ENCODE measurements at regions not wholly inside any gene's neighbourhood (a gene's known extent, or its start where the extent isn't known, plus 50 kb on each side); places are given as distances from the start of the nearest gene placed in this dataset.

- H4K91ac ChIP-seq (ENCODE audit: insufficient read length, low read depth, low read length) = no peak overlapping the region
- peak; percentile 25; the same call in 1 of the 3 replicates for TF ChIP-seq CTCF (conservative IDR thresholded peaks at IDR 0.05)
- DNase-seq = no peak
- H2BK20ac ChIP-seq (ENCODE audit: low read depth, low read length, poor library complexity, severe bottlenecking) = no peak overlapping the region
- H3K27me3 ChIP-seq (ENCODE audit: insufficient read depth, low read length) = no peaks in the 10 kb centered on the region
- no peak overlapping the region for H4K8ac ChIP-seq (replicated peaks; ENCODE audit: insufficient read length, low read depth, low read length)
- H3K4me2 ChIP-seq (ENCODE audit: insufficient read depth, insufficient read length, low read length) = no peak overlapping the region
- H3K56ac ChIP-seq (ENCODE audit: insufficient read length, low read depth, low read length) = no peak overlapping the region
- H3K23ac ChIP-seq (ENCODE audit: insufficient read length, low read depth, low read length) = no peak overlapping the region
- H3K27ac Mint-ChIP-seq = no peak overlapping the region
- no peak overlapping the region for H3K18ac ChIP-seq (ENCODE audit: insufficient read length, low read depth, low read length)
- no peak overlapping the region for H4K5ac ChIP-seq (ENCODE audit: insufficient read length, low read depth, low read length)
- H2BK12ac ChIP-seq (ENCODE audit: insufficient read length, low read depth, low read length) = no peak overlapping the region
- H3K4me3 Mint-ChIP-seq = no peak overlapping the region
- no peak overlapping the region for H3K14ac ChIP-seq (ENCODE audit: insufficient read depth, low read length)
- no peak overlapping the region for H3K9ac ChIP-seq (ENCODE audit: extremely low read depth, insufficient read length, low read length)
- no peak overlapping the region for H2AFZ ChIP-seq (ENCODE audit: low read length)
- H3K4ac ChIP-seq (ENCODE audit: low read depth, low read length) = no peak overlapping the region
- H3T11ph ChIP-seq (ENCODE audit: low read length) = no peak overlapping the region
- no peaks in the 10 kb centered on the region; a peak in 2 of 7 replicates for H3K36me3 Mint-ChIP-seq (ENCODE audit: insufficient read depth in 1 of 3, low read depth in 3 of 3)
- H3K79me2 ChIP-seq (ENCODE audit: insufficient read depth, low read length) = no peaks in the 10 kb centered on the region
- H4K20me1 ChIP-seq (ENCODE audit: control insufficient read depth, insufficient read depth, insufficient read length) = peaks cover 2% of the 10 kb centered on the region
- H2BK120ac ChIP-seq (ENCODE audit: low read depth, low read length, poor library complexity, severe bottlenecking) = no peak overlapping the region
- H3K4me1 ChIP-seq (ENCODE audit: insufficient read depth, low read length) = peaks cover under 1% of the 10 kb centered on the region; the same call in 1 of the 2 replicates
- H2AK5ac ChIP-seq (ENCODE audit: insufficient read length, low read length) = no peak overlapping the region
- no peak overlapping the region for H2BK15ac ChIP-seq (ENCODE audit: low read depth, low read length)
- H2BK5ac ChIP-seq (ENCODE audit: insufficient read length, low read length) = no peak overlapping the region
- H3K27me3 Mint-ChIP-seq (ENCODE audit: low read depth) = no peaks in the 10 kb centered on the region
- no peaks in the 10 kb centered on the region for H3K9me3 ChIP-seq (ENCODE audit: control insufficient read depth, low read depth, low read length)
- H3K23me2 ChIP-seq (ENCODE audit: insufficient read length, low read depth, low read length, poor library complexity, severe bottlenecking) = peaks cover 4% of the 10 kb centered on the region
- H3K9me3 Mint-ChIP-seq = no peaks in the 10 kb centered on the region
- H3K27ac ChIP-seq (ENCODE audit: insufficient read length, low read depth, low read length) = no peak overlapping the region
- no peaks in the 10 kb centered on the region for H3K79me1 ChIP-seq (ENCODE audit: insufficient read depth, low read depth, low read length, poor library complexity, severe bottlenecking)
- peaks cover 7% of the 10 kb centered on the region in 2 experiments; a peak in 3 of 4 replicates for H3K4me1 Mint-ChIP-seq
- WGBS (ENCODE audit: extremely low coverage, insufficient read length, low lambda C conversion rate) = no CpG with 5 or more reads among the region's 1 CpG
These were observed 124.7 kb downstream of the HFE start for GRCh38 chr6:26211963-26212362.

Data from H9 (cell line).